HFF-Myc (cell line): ENCODE measurements at regions not wholly inside any gene's neighbourhood (a gene's known extent, or its start where the extent isn't known, plus 50 kb on each side); places are given as distances from the start of the nearest gene placed in this dataset.
"Not testable (repeated sequence)": the region's sequence is repeated elsewhere in the genome, so short reads cannot be mapped to it uniquely, and the experiment has no call there.

Source experiments
- DNase-seq: peaks from one replicate; pipeline ENCODE4 v3.0.0-alpha.2; 2011; ENCODE audit warnings: low read depth; ENCODE audit errors: extremely low read depth
- H3K4me3 ChIP-seq: replicated peaks from 2 replicates; pipeline ENCODE4 v1.5.1; 2011; ENCODE audit warnings: low read depth, mild to moderate bottlenecking, control low read depth, low read length
- TF ChIP-seq, protein P1 (sequence below): IDR thresholded peaks from 2 replicates; pipeline ENCODE4 v1.5.1; 2012; ENCODE audit warnings: mild to moderate bottlenecking, low read depth, low read length, control low read depth; ENCODE audit errors: missing control alignments

DNA sequence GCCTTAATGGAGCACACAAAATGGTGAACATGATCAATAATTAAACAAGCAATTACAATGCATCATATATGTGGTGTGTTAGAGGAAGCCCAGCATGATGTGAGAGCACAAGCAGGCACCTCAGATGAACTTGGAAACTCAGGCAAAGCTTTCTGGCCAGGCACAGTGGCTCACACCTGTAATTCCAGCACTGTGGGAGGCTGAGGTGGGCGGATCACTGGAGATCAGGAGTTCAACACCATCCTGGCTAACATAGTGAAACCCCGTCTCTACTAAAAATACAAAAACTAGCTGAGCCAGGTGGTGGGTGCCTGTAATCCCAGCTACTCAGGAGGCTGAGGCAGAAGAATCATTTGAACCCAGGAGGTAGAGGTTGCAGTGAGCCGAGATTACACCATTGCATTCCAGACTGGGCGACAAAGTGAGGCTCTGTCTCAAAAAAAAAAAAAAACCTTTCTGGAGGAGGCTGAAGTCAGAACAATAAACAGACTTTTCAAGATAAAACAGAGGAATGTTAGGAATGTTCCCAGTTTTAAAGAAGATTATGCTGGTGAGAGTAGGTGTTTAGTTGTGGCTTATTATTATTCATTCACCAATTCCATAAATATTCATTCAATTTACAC lies 159.4 kb downstream of the CEMIP2 start:
- no peak for DNase-seq
- TF ChIP-seq, protein P1, sequence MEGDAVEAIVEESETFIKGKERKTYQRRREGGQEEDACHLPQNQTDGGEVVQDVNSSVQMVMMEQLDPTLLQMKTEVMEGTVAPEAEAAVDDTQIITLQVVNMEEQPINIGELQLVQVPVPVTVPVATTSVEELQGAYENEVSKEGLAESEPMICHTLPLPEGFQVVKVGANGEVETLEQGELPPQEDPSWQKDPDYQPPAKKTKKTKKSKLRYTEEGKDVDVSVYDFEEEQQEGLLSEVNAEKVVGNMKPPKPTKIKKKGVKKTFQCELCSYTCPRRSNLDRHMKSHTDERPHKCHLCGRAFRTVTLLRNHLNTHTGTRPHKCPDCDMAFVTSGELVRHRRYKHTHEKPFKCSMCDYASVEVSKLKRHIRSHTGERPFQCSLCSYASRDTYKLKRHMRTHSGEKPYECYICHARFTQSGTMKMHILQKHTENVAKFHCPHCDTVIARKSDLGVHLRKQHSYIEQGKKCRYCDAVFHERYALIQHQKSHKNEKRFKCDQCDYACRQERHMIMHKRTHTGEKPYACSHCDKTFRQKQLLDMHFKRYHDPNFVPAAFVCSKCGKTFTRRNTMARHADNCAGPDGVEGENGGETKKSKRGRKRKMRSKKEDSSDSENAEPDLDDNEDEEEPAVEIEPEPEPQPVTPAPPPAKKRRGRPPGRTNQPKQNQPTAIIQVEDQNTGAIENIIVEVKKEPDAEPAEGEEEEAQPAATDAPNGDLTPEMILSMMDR = no peak
- no peak overlapping the region for H3K4me3 ChIP-seq

- no peak overlapping the region for H3K4me3 ChIP-seq
- TF ChIP-seq, protein P1 = no peak
- no peak for DNase-seq
Measured at GRCh38 chr9:71608021-71608420, 160.3 kb downstream of the CEMIP2 start.

- no peak for DNase-seq
- TF ChIP-seq, protein P1 = no peak
Measured at GRCh38 chr9:71607461-71607881, 160.8 kb downstream of the CEMIP2 start.

GRCh38 chr9:71604197-71605063 lies 163.9 kb downstream of the CEMIP2 start:
- peak; percentile 39 for DNase-seq
- TF ChIP-seq, protein P1 = peak; percentile 79

More at GRCh38 chr9:71607461-71607881, 160.8 kb downstream of the CEMIP2 start:
- no peak overlapping the region for H3K4me3 ChIP-seq

GRCh38 chr9:71602652-71603051 lies 165.7 kb downstream of the CEMIP2 start:
- TF ChIP-seq, protein P1 = no peak
- DNase-seq = no peak
- no peak overlapping the region for H3K4me3 ChIP-seq

More at GRCh38 chr9:71604197-71605063, 163.9 kb downstream of the CEMIP2 start:
- H3K4me3 ChIP-seq = no peak overlapping the region

- H3K4me3 ChIP-seq, DNase-seq: not testable (repeated sequence)
Measured at GRCh38 chr9:71595762-71596161, 172.6 kb downstream of the CEMIP2 start.

DNA sequence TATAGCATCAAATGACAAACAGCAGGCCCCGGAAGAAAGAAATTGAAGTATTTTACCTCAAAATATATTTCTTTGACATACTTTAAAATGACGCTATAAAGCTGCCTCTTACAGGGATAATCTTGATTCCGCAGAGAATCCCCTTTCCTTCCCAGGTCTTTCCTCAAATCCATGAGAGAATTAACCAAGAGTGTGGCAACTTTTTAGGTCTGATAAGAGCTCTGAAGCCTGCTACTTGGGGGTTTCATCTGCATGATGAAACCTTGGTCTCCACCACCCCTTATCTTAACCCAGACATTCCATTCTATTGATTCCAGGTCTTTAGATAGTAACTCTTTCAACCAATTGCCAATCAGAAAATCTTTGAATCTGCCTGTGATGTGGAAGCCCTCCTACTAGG lies 173.8 kb downstream of the CEMIP2 start:
- H3K4me3 ChIP-seq = no peak overlapping the region
- TF ChIP-seq, protein P1 = no peak
- DNase-seq = no peak
